ENCODE measurements at regions not wholly inside any gene's neighbourhood (a gene's known extent, or its start where the extent isn't known, plus 50 kb on each side); places are given as distances from the start of the nearest gene placed in this dataset.

DNA sequence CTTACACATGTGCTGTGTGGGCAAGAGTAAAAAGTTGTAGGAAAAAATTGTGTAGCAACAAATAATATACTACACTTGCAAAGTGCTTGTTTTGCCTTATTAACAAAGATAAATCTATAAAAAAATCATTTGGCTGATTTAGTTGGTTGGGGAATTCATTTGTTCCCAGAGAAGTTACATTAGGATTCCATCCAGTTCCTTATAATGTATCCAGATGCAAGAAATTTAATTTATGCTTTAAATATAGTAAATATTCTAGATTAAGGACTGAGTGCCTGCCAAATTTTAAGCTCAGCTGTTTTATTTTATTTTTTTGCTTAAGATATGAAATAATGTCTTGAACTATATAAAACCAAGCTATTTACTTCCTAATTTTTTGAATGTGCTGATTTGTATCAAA lies 1169.9 kb downstream of the NXPH1 start:
- TF ChIP-seq, protein P1, sequence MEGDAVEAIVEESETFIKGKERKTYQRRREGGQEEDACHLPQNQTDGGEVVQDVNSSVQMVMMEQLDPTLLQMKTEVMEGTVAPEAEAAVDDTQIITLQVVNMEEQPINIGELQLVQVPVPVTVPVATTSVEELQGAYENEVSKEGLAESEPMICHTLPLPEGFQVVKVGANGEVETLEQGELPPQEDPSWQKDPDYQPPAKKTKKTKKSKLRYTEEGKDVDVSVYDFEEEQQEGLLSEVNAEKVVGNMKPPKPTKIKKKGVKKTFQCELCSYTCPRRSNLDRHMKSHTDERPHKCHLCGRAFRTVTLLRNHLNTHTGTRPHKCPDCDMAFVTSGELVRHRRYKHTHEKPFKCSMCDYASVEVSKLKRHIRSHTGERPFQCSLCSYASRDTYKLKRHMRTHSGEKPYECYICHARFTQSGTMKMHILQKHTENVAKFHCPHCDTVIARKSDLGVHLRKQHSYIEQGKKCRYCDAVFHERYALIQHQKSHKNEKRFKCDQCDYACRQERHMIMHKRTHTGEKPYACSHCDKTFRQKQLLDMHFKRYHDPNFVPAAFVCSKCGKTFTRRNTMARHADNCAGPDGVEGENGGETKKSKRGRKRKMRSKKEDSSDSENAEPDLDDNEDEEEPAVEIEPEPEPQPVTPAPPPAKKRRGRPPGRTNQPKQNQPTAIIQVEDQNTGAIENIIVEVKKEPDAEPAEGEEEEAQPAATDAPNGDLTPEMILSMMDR (IDR thresholded peaks at IDR 0.05; ENCODE audit: low read length) = no peak
- TF ChIP-seq EZH2 (optimal IDR thresholded peaks at IDR 0.05; ENCODE audit: low read depth, low read length) = no peak

Measured in MM.1S (cell line).